Right ventricle myocardium superior (tissue), 1 donor: ENCODE measurements at regions not wholly inside any gene's neighbourhood (a gene's known extent, or its start where the extent isn't known, plus 50 kb on each side); places are given as distances from the start of the nearest gene placed in this dataset.
"Not testable (repeated sequence)": the region's sequence is repeated elsewhere in the genome, so short reads cannot be mapped to it uniquely, and the experiment has no call there.

ENCODE experiments used
- ATAC-seq: fragments of 200-7000 bp; cut with Tn5 transposase; one replicate; pipeline ENCODE4 v1.9.1; 2020; ENCODE audit warnings: mild to moderate bottlenecking; ENCODE audit not compliant: poor library complexity
- DNase-seq: peaks from one replicate; pipeline ENCODE4 v3.0.0-alpha.2; 2020
- intact Hi-C: fragments of 100-400 bp; cut with DNase I; formaldehyde crosslinking; loops from one replicate; pipeline ENCODE4 v1.11.2; 2022
- donor health status: DM: no; HTN: yes; CAD: no; lungs with severe emphysema.

- DNase-seq (no peak), ATAC-seq (no peak)
- intact Hi-C loops, result no loop called here
Measured at GRCh38 chr9:79480639-79481038, 91.1 kb upstream of the TLE4 start.

- ATAC-seq (no peak), DNase-seq (no peak)
- intact Hi-C loops, result no loop called here
Measured at GRCh38 chr9:79481846-79482477, 89.8 kb upstream of the TLE4 start.

- no peak for DNase-seq
- ATAC-seq, result no peak
- intact Hi-C loops, result no loop called here
Measured at GRCh38 chr9:79485258-79485657, 86.5 kb upstream of the TLE4 start.

GRCh38 chr9:79489261-79490000, 82.3 kb upstream of the TLE4 start:
- DNase-seq, result peak; percentile 43
- intact Hi-C loops, result no loop called here
- no peak for ATAC-seq

- no peak for DNase-seq
- no peak for ATAC-seq
- intact Hi-C loops, result no loop called here
Measured at GRCh38 chr9:79490657-79491248, 81.0 kb upstream of the TLE4 start.

GRCh38 chr9:79492092-79493009, 79.4 kb upstream of the TLE4 start:
- ATAC-seq (no peak), DNase-seq (no peak)
- intact Hi-C loops, result no loop called here

- intact Hi-C loops, ATAC-seq, DNase-seq: not testable (repeated sequence)
Measured at GRCh38 chr9:79500196-79500864, 71.4 kb upstream of the TLE4 start.

GRCh38 chr9:79501546-79501945, 70.2 kb upstream of the TLE4 start:
- intact Hi-C loops, result no loop called here
- ATAC-seq (no peak), DNase-seq (no peak)

- intact Hi-C loops, result no loop called here
- no peak for DNase-seq
- no peak for ATAC-seq
Measured at GRCh38 chr9:79507801-79508200, 64.0 kb upstream of the TLE4 start.

GRCh38 chr9:79512251-79512650, 59.5 kb upstream of the TLE4 start:
- ATAC-seq (no peak), DNase-seq (no peak)
- intact Hi-C loops, result no loop called here
